T-helper 17 cell (primary cell): ENCODE measurements at regions not wholly inside any gene's neighbourhood (a gene's known extent, or its start where the extent isn't known, plus 50 kb on each side); places are given as distances from the start of the nearest gene placed in this dataset.

ENCODE experiments used
- ATAC-seq: fragments of 150-1000 bp; cut with Tn5 transposase; 2 replicates; pipeline ENCODE4 v1.10.0; 2021; ENCODE audit warnings: mild to moderate bottlenecking, moderate library complexity
- DNase-seq, 3 donors: peaks; one replicate each; pipeline versions ENCODE4 v3.0.0 to v3.0.0-alpha.2; 2020 to 2021
- H3K9me3 ChIP-seq: one replicate; pipeline ENCODE4 v1.7.0; 2013; ENCODE audit warnings: low read length, mild to moderate bottlenecking; ENCODE audit not compliant: control insufficient read depth, poor library complexity, severe bottlenecking
- H3K27ac Mint-ChIP-seq: one replicate; pipeline ENCODE4 v1.8.0; 2022; ENCODE audit warnings: mild to moderate bottlenecking, moderate library complexity, mixed read lengths
- H3K27me3 Mint-ChIP-seq: one replicate; pipeline ENCODE4 v1.8.0; 2022; ENCODE audit warnings: mixed read lengths
- H3K36me3 Mint-ChIP-seq: one replicate; pipeline ENCODE4 v1.8.0; 2022; ENCODE audit warnings: low read depth, mixed read lengths
- H3K4me1 Mint-ChIP-seq: one replicate; pipeline ENCODE4 v1.8.0; 2022; ENCODE audit warnings: mild to moderate bottlenecking, mixed read lengths
- H3K4me3 Mint-ChIP-seq: one replicate; pipeline ENCODE4 v1.8.0; 2022; ENCODE audit warnings: mild to moderate bottlenecking, moderate library complexity, mixed read lengths

GRCh38 chr6:169341706-169342105 is 88.1 kb upstream of the THBS2 start:
- Mint-ChIP-seq H3K4me3 (no peak overlapping the region), H3K4me1 (no peaks in the 10 kb centered on the region), H3K36me3 (no peaks in the 10 kb centered on the region), H3K27me3 (peaks cover 56% of the 10 kb centered on the region), H3K27ac (no peak overlapping the region)
- no peaks in the 10 kb centered on the region for H3K9me3 ChIP-seq
- no peak for ATAC-seq
- no peak for DNase-seq

- Mint-ChIP-seq H3K27ac (no peak overlapping the region), H3K36me3 (no peaks in the 10 kb centered on the region), H3K27me3 (peaks cover 55% of the 10 kb centered on the region), H3K4me3 (no peak overlapping the region), H3K4me1 (no peaks in the 10 kb centered on the region)
- ATAC-seq (no peak), DNase-seq (no peak)
- no peaks in the 10 kb centered on the region for H3K9me3 ChIP-seq
Measured at GRCh38 chr6:169341065-169341464, 87.4 kb upstream of the THBS2 start.

GRCh38 chr6:169340395-169340794 is 86.7 kb upstream of the THBS2 start:
- ATAC-seq: no peak
- no peak overlapping the region for H3K4me3 Mint-ChIP-seq
- H3K27ac Mint-ChIP-seq: no peak overlapping the region
- no peaks in the 10 kb centered on the region for H3K36me3 Mint-ChIP-seq
- no peaks in the 10 kb centered on the region for H3K4me1 Mint-ChIP-seq
- no peak for DNase-seq
- no peaks in the 10 kb centered on the region for H3K9me3 ChIP-seq
- peaks cover 49% of the 10 kb centered on the region for H3K27me3 Mint-ChIP-seq

- no peak for DNase-seq
- H3K27ac Mint-ChIP-seq: no peak overlapping the region
- H3K9me3 ChIP-seq: no peaks in the 10 kb centered on the region
- peaks cover 52% of the 10 kb centered on the region for H3K27me3 Mint-ChIP-seq
- ATAC-seq: no peak
- no peaks in the 10 kb centered on the region for H3K4me1 Mint-ChIP-seq
- H3K36me3 Mint-ChIP-seq: no peaks in the 10 kb centered on the region
- H3K4me3 Mint-ChIP-seq: no peak overlapping the region
Measured at GRCh38 chr6:169339731-169340309, 86.2 kb upstream of the THBS2 start.

- peaks cover 49% of the 10 kb centered on the region for H3K27me3 Mint-ChIP-seq
- no peak overlapping the region for H3K4me3 Mint-ChIP-seq
- DNase-seq (no peak), ATAC-seq (no peak)
- no peaks in the 10 kb centered on the region for H3K9me3 ChIP-seq
- H3K36me3 Mint-ChIP-seq: no peaks in the 10 kb centered on the region
- H3K27ac Mint-ChIP-seq: no peak overlapping the region
- H3K4me1 Mint-ChIP-seq: no peaks in the 10 kb centered on the region
Measured at GRCh38 chr6:169339025-169339424, 85.4 kb upstream of the THBS2 start.

- H3K36me3 Mint-ChIP-seq: no peaks in the 10 kb centered on the region
- DNase-seq (no peak), ATAC-seq (no peak)
- no peak overlapping the region for H3K4me3 Mint-ChIP-seq
- no peak overlapping the region for H3K27ac Mint-ChIP-seq
- H3K9me3 ChIP-seq: no peaks in the 10 kb centered on the region
- H3K4me1 Mint-ChIP-seq: no peaks in the 10 kb centered on the region
- H3K27me3 Mint-ChIP-seq: peaks cover 47% of the 10 kb centered on the region
Measured at GRCh38 chr6:169337886-169338445, 84.3 kb upstream of the THBS2 start.

- no peak for DNase-seq
- H3K9me3 ChIP-seq: no peaks in the 10 kb centered on the region
- Mint-ChIP-seq H3K36me3 (no peaks in the 10 kb centered on the region), H3K27me3 (peaks cover 57% of the 10 kb centered on the region), H3K27ac (no peak overlapping the region), H3K4me1 (no peaks in the 10 kb centered on the region), H3K4me3 (no peak overlapping the region)
- no peak for ATAC-seq
Measured at GRCh38 chr6:169335301-169335700, 81.7 kb upstream of the THBS2 start.

GRCh38 chr6:169332250-169332649 is 78.6 kb upstream of the THBS2 start:
- no peak overlapping the region for H3K4me3 Mint-ChIP-seq
- H3K36me3 Mint-ChIP-seq: no peaks in the 10 kb centered on the region
- ATAC-seq: no peak
- no peak overlapping the region for H3K27ac Mint-ChIP-seq
- no peak for DNase-seq
- no peaks in the 10 kb centered on the region for H3K9me3 ChIP-seq
- peaks cover 62% of the 10 kb centered on the region for H3K27me3 Mint-ChIP-seq
- no peaks in the 10 kb centered on the region for H3K4me1 Mint-ChIP-seq

- ATAC-seq: no peak
- Mint-ChIP-seq H3K4me3 (no peak overlapping the region), H3K36me3 (no peaks in the 10 kb centered on the region), H3K27ac (no peak overlapping the region), H3K27me3 (peaks cover 59% of the 10 kb centered on the region), H3K4me1 (no peaks in the 10 kb centered on the region)
- no peak for DNase-seq
- H3K9me3 ChIP-seq: no peaks in the 10 kb centered on the region
Measured at GRCh38 chr6:169328112-169328801, 74.6 kb upstream of the THBS2 start.

GRCh38 chr6:169326067-169326799 is 72.6 kb upstream of the THBS2 start:
- Mint-ChIP-seq H3K4me1 (no peaks in the 10 kb centered on the region), H3K27ac (no peak overlapping the region)
- DNase-seq: no peak

GRCh38 chr6:169324656-169325459 is 71.2 kb upstream of the THBS2 start:
- DNase-seq: no peak
- no peaks in the 10 kb centered on the region for H3K9me3 ChIP-seq
- H3K27ac Mint-ChIP-seq: no peak overlapping the region
- no peak overlapping the region for H3K4me3 Mint-ChIP-seq
- no peaks in the 10 kb centered on the region for H3K4me1 Mint-ChIP-seq
- H3K27me3 Mint-ChIP-seq: peaks cover 45% of the 10 kb centered on the region
- ATAC-seq: no peak
- H3K36me3 Mint-ChIP-seq: no peaks in the 10 kb centered on the region

More at GRCh38 chr6:169326067-169326799, 72.6 kb upstream of the THBS2 start:
- ATAC-seq: no peak
- Mint-ChIP-seq H3K36me3 (no peaks in the 10 kb centered on the region), H3K4me3 (no peak overlapping the region), H3K27me3 (peaks cover 53% of the 10 kb centered on the region)
- no peaks in the 10 kb centered on the region for H3K9me3 ChIP-seq

GRCh38 chr6:169324086-169324485 is 70.4 kb upstream of the THBS2 start:
- no peaks in the 10 kb centered on the region for H3K4me1 Mint-ChIP-seq
- H3K4me3 Mint-ChIP-seq: no peak overlapping the region

GRCh38 chr6:169323221-169323620 is 69.6 kb upstream of the THBS2 start:
- Mint-ChIP-seq H3K4me1 (no peaks in the 10 kb centered on the region), H3K27me3 (peaks cover 42% of the 10 kb centered on the region)

More at GRCh38 chr6:169324086-169324485, 70.4 kb upstream of the THBS2 start:
- Mint-ChIP-seq H3K27me3 (peaks cover 44% of the 10 kb centered on the region), H3K27ac (no peak overlapping the region), H3K36me3 (no peaks in the 10 kb centered on the region)
- no peaks in the 10 kb centered on the region for H3K9me3 ChIP-seq
- DNase-seq (no peak), ATAC-seq (no peak)

More at GRCh38 chr6:169323221-169323620, 69.6 kb upstream of the THBS2 start:
- Mint-ChIP-seq H3K27ac (no peak overlapping the region), H3K36me3 (no peaks in the 10 kb centered on the region), H3K4me3 (no peak overlapping the region)
- H3K9me3 ChIP-seq: no peaks in the 10 kb centered on the region
- no peak for DNase-seq
- no peak for ATAC-seq
